ENCODE measurements at regions not wholly inside any gene's neighbourhood (a gene's known extent, or its start where the extent isn't known, plus 50 kb on each side); places are given as distances from the start of the nearest gene placed in this dataset.
"Not testable (repeated sequence)": the region's sequence is repeated elsewhere in the genome, so short reads cannot be mapped to it uniquely, and the experiment has no call there.

DNA sequence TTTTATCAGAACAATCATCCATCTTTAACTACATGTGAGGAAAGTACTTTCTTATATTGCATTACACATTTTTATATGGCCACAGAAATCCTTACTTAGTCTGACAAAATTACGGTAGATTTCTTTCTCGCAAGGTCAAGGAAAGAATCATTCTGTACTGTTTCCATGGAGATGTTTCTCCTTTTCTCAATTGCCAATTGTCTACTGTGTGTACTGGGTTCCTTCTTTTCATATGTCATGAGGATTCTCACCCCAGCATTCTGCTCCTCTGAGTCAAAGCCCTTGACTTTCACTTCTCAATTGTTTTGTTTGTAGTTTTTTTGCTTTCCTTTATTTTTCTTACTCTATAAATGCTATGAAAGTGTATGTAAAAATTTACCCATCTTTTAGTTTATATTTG is 99.3 kb upstream of the AGAP9 start:
- DNase-seq (ENCODE audit: low spot score), result not testable (repeated sequence)

GRCh38 chr10:47619300-47620012 is 96.0 kb upstream of the AGAP9 start:
- peak; percentile 35 for DNase-seq (ENCODE audit: low spot score)

DNA sequence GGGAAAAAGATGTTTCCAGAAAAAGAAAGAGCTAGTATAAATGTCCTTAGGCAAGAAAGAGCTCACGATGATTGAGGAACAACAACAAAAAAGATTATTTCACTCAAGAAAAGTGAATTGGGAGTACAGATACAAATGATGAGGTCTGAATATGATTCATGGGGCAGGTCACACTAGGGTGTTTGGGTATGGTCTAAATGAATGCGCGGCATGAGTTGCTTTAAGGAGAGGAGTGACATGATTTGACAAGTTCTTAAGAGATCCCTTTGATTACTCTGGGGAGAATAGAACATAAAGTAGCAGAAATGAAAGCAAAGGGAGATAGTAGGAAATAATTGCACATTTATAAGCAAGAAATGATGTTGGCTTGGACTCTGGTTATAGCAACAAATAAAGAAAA is 85.9 kb upstream of the AGAP9 start:
- not testable (repeated sequence) for DNase-seq (ENCODE audit: low spot score)

DNA sequence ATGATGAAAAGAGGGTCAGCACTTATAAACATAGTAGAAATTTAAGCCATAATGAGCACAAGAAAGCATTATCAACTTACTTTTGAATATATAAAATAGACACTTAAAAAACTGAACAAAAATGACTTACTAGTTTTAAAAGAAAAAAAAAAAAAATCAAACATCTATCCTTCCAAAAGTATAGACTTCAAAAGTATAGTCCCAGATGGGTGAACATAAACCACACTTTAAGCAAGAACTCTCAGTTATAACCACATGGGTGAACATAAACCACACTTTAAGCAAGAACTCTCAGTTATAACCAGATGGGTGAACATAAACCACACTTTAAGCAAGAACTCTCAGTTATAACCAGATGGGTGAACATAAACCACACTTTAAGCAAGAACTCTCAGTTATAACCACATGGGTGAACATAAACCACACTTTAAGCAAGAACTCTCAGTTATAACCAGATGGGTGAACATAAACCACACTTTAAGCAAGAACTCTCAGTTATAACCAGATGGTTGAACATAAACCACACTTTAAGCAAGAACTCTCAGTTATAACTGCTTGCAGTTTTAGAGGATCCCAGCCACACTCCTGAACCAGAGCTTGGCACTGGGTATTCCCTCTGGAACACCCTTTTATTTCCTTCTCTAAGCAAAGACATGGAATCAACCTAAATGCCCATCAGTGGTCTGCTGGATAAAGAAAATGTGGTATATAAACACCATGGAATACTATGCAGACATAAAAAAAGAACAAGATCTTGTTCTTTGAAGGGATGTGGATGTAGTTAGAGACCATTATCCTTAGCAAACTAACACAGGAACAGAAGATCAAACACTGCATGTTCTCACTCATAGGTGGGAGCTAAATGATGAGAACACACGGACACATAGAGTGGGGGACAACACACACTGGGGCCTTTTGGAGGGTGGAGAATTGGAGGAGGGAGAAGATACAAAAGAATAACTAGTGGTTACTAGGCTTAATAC is 82.6 kb upstream of the AGAP9 start:
- not testable (repeated sequence) for DNase-seq (ENCODE audit: low spot score)

GRCh38 chr10:47600604-47601003 is 77.2 kb upstream of the AGAP9 start:
- not testable (repeated sequence) for DNase-seq (ENCODE audit: low spot score)

DNA sequence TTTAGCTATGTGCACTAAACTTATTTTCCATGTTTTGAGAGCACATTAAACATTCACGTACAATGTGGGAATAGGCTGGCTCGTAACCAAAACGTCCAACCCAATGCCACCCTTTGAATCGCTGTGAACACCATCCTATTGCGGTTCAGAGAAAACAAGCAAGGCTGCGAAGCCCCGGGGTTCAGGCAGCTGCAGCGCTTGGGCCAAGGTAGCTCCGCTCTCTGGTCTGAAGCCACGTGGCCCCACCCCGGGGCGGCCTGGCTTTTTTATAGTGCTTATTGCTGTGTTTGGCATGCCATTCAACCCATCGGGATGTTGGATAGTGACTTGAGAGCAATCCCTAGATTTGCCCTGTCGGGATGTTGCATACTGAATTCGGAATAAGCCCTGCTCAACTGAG is 76.7 kb upstream of the AGAP9 start:
- DNase-seq (ENCODE audit: low spot score), result not testable (repeated sequence)

DNA sequence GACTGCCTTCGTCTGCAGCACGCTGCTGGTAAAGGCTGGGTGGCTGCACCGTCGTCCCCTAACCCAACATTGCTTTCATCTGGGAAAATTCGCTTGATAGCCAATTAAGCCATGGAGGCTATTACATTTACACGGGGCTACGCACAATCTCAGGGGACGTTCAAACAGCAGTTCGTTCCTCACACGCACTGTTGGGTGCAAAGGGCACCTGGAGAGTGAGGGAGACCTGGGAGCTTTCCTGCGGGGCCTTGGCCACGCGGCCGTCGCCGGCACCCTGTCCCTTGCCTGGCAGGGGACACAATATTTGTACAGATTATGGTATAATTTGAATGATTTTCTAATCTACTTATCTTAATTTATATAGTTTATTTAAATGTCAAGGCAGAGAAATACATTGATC is 76.2 kb upstream of the AGAP9 start:
- not testable (repeated sequence) for DNase-seq (ENCODE audit: low spot score)

DNA sequence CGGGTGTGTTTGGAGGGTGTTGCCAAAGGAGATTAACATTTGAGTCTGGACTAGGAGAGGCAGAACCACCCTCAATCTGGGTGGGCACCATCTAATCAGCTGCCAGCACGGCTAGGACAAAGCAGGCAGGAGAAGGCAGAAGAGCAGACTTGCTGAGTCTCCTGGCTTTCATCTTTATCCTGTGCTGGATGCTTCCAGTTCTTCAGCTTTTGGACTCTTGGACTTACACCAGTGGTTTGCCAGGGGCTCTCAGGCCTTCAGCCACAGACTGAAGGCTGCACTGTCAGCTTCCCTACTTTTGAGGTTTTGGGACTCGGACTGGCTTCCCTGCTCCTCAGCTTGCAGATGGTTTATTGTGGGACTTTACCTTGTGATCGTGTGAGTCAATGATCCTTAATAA is 70.4 kb upstream of the AGAP9 start:
- DNase-seq (ENCODE audit: low spot score), result not testable (repeated sequence)

DNA sequence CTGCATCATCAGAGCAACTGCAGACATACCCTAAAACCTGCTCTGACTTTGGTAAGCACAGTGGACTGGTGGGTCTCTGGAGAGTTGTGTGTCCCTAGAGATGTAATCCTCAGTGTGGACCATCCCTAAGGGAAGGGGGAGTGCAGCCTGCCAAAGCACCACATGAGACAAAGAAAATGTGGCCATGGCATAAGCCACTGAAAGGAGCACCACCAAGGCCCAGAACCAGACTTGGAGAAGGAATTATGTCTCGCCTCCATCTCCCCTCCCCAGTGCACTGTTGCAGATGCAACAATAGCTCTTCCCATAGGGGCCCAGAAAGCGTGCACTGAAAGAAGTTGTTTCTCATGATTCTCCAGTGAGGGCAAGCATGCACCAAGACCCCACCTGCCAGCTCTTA is 69.7 kb upstream of the AGAP9 start:
- DNase-seq (ENCODE audit: low spot score), result not testable (repeated sequence)

DNA sequence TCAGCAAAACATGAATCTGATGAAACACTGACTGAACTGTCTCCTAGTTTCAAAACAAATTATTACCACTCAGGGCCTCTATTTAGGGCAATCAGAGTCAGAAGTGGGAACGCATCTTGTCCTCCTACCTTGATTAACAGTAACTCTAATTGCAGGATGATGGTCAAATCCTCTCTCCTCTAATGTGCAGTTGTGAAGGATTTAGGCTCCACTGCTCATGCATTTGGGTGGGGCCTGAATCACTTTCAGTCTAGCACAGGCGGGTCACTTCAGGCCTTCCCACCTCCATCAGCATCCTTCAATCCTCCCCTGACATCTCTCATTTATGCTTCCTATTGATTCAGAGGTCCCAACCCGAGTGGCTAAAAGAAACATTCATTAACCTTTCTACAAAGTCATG is 67.5 kb upstream of the AGAP9 start:
- DNase-seq (ENCODE audit: low spot score), result not testable (repeated sequence)

DNA sequence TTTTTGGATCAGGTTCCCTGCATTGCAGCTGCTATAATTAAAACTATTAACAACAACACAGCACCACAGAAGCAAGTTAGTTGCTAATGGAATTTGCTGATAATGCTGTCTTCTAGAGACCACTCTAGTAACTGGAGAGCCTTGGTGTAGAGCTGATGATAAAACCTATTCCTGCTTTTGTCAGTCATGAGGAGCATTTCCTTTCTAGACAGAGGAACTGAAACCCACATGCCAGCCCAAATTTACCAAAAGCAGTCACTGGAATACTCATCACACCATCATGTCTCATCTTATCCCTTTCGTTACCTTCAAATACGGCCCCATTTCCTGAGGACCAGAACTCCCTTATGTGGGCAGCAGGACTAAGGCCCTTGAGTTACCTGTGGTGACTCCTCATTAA is 67.1 kb upstream of the AGAP9 start:
- not testable (repeated sequence) for DNase-seq (ENCODE audit: low spot score)

DNA sequence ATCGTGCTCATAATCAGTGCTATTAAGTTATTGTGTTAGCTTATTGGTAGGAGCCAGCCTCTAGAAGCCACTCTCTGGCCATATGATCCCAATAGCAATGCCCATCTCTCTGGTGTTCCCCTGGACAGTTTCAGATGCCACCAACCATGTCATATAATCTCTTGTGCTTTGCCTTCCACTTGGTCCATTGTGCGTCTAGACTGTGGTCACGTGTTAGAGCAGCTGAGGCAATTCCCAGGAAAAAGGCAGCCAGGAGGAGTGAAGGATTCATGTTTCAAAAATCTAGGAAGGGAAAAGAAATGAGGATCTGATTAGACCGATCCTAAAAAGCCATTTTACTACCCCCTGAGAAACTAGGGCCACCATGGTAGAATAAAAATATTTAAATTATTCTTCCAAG is 58.6 kb upstream of the AGAP9 start:
- DNase-seq (ENCODE audit: low spot score), result not testable (repeated sequence)

GRCh38 chr10:47580063-47580462 is 56.6 kb upstream of the AGAP9 start:
- DNase-seq (ENCODE audit: low spot score), result not testable (repeated sequence)

DNA sequence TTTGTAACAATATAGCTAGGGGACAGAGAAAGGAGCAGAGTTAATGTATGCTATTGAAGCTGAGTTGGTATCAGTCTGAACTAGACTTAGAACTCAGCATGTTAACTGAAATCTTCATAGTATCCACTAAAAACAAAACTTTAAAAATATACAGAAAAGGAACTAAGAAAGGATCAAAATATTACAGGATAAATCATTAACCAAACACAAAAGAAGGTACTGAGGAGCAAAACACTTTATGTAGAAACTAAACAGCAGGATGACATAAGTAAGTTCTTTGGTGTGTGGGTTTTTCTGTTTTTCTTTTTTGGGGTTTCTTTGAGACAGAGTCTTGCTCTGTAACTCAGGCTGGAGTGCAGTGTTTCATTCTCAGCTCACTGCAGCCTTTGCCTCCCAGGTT is 55.1 kb upstream of the AGAP9 start:
- DNase-seq (ENCODE audit: low spot score), result not testable (repeated sequence)
